K562 (cell line): ENCODE measurements at regions not wholly inside any gene's neighbourhood (a gene's known extent, or its start where the extent isn't known, plus 50 kb on each side); places are given as distances from the start of the nearest gene placed in this dataset.

Source experiments
- ATAC-seq: fragments of 200-7000 bp; cut with Tn5 transposase; 3 replicates; pipeline ENCODE4 v1.9.1; 2020; ENCODE audit warnings: moderate library complexity
- BruUV-seq: library from RNA; stranded (reverse); fragments of 400-500 nt; replicated peaks from 2 replicates; lab custom pipeline; 2021; lab: Mats Ljungman, UMichigan
- CTCF ChIA-PET: fragments of 300-600 bp; formaldehyde crosslinking; extraction: SDS; loops from one replicate; lab custom pipeline; 2021; ENCODE audit warnings: low intra/inter-chr PET ratio; lab: Yijun Ruan, JAX
- POLR2A ChIA-PET: fragments of 300-600, 350-650 bp; sonication (Branson Sonifier 250); formaldehyde crosslinking; extraction: SDS; loops from one replicate; lab custom pipeline; 2021; ENCODE audit warnings: antibody characterized with exemption, inconsistent platforms; lab: Yijun Ruan, JAX
- DNase-seq, 4 experiments: peaks; one replicate each; pipeline versions ENCODE4 v3.0.0 to v3.0.0-alpha.2; 2011 to 2018; ENCODE audit warnings: low spot score in 3 of 4, mixed read lengths in 3 of 4; ENCODE audit errors: extremely low read depth in 1 of 4
- FAIRE-seq: peaks from 2 replicates; lab custom pipeline; 2011; peaks lifted over from hg19 to GRCh38; lab: Jason Lieb, UNC
- H2AFZ ChIP-seq: 2 replicates; pipeline ENCODE4 v1.6.0; 2011; ENCODE audit warnings: low read depth, low read length, control low read depth, inconsistent platforms
- H3K27ac ChIP-seq: fragments of 200-600 bp; 3 replicates; pipeline ENCODE4 v1.8.0; 2011; ENCODE audit warnings: low read depth, mild to moderate bottlenecking, control low read depth, inconsistent platforms, low read length, moderate library complexity, mixed read lengths; ENCODE audit errors: extremely low read depth
- H3K27me3 ChIP-seq, 2 experiments: fragments of 300-600 bp in 1 of 2; 2 replicates in 1 of 2; 3 replicates in 1 of 2; pipeline versions ENCODE4 v1.6.0 to v1.8.0; 2011; ENCODE audit warnings: inconsistent platforms in 2 of 2, low read length in 2 of 2, mild to moderate bottlenecking in 1 of 2, mixed read lengths in 1 of 2, moderate library complexity in 1 of 2; ENCODE audit not compliant: control insufficient read depth in 2 of 2, insufficient read depth in 2 of 2
- H3K36me3 ChIP-seq: fragments of 300-600 bp; 3 replicates; pipeline ENCODE4 v1.8.0; 2011; ENCODE audit warnings: mild to moderate bottlenecking, low read length, inconsistent platforms; ENCODE audit not compliant: control insufficient read depth, insufficient read depth
- H3K4me1 ChIP-seq, 2 experiments: fragments of 200-600 bp in 1 of 2; replicated peaks in 1 of 2; 2 replicates in 1 of 2; 3 replicates in 1 of 2; pipeline versions ENCODE4 v1.5.1 to v1.8.0; 2011; ENCODE audit warnings: inconsistent platforms in 2 of 2, low read length in 2 of 2, mild to moderate bottlenecking in 1 of 2, mixed read lengths in 1 of 2, moderate library complexity in 1 of 2; ENCODE audit not compliant: control insufficient read depth in 2 of 2, insufficient read depth in 2 of 2
- H3K4me2 ChIP-seq: 2 replicates; pipeline ENCODE4 v1.6.1; 2011; ENCODE audit warnings: low read length, control low read depth, inconsistent platforms, mixed read lengths; ENCODE audit not compliant: insufficient read depth
- H3K4me3 ChIP-seq: fragments of 200-600 bp; sonication (generic), shearing (Covaris generic); 2 replicates; pipeline ENCODE4 v1.5.1; 2016; ENCODE audit warnings: control low read depth, inconsistent platforms
- H3K79me2 ChIP-seq: fragments of 200-600 bp; 3 replicates; pipeline ENCODE4 v1.8.0; 2011; ENCODE audit warnings: low read length, inconsistent platforms; ENCODE audit not compliant: control insufficient read depth, insufficient read depth
- H3K9ac ChIP-seq, 2 experiments: 2 replicates each; pipeline versions ENCODE4 v1.6.0 to v1.6.1; 2011; ENCODE audit warnings: low read depth in 2 of 2, low read length in 2 of 2, control low read depth in 1 of 2, inconsistent platforms in 1 of 2, mild to moderate bottlenecking in 1 of 2, mixed read lengths in 1 of 2; ENCODE audit not compliant: insufficient read depth in 1 of 2
- H3K9me1 ChIP-seq: one replicate; pipeline ENCODE4 v1.6.0; 2011; ENCODE audit warnings: inconsistent platforms, mild to moderate bottlenecking, low read length, moderate library complexity; ENCODE audit not compliant: control insufficient read depth, insufficient read depth
- H3K9me3 ChIP-seq: replicated peaks from 2 replicates; pipeline ENCODE4 v1.5.1; 2011; ENCODE audit warnings: low read depth, low read length, inconsistent platforms; ENCODE audit not compliant: control insufficient read depth, insufficient read depth
- H4K20me1 ChIP-seq: replicated peaks from 2 replicates; pipeline ENCODE4 v1.6.1; 2011; ENCODE audit warnings: low read length, inconsistent platforms, mixed read lengths; ENCODE audit not compliant: control insufficient read depth, insufficient read depth
- GATAD2A ChIP-seq: fragments of 450-650 bp; IDR thresholded peaks from 2 replicates; pipeline ENCODE4 v1.6.1; 2017
- NELFE ChIP-seq: IDR thresholded peaks from 2 replicates; pipeline ENCODE4 v1.6.1; 2011; ENCODE audit warnings: mild to moderate bottlenecking; ENCODE audit not compliant: insufficient read depth, insufficient read length
- WGBS: fragments of 100-300 bp; shearing (Covaris generic); methylation state at CpG from one replicate; pipeline ENCODE4 v1.1.6; 2016; ENCODE audit warnings: low coverage, mixed read lengths; ENCODE audit not compliant: insufficient coverage; ENCODE audit errors: missing lambda C conversion rate; 5-methylcytosine and 5-hydroxymethylcytosine counted together
- in situ Hi-C: fragments of 300-500 bp; cut with MboI; formaldehyde crosslinking; loops from 4 replicates; pipeline ENCODE4 v1.15.0; 2018; ENCODE audit warnings: inconsistent platforms, mixed read lengths
- intact Hi-C: fragments of 100-400 bp; cut with micrococcal nuclease; formaldehyde crosslinking; loops from 2 replicates; pipeline ENCODE4 v1.14.2; 2022
- TF ChIP-seq, protein P1 (sequence below): sonication (generic); formaldehyde crosslinking; IDR thresholded peaks from 2 replicates; pipeline ENCODE4 v1.8.1; 2023; ENCODE audit warnings: mild to moderate bottlenecking, missing genetic modification reagents
- TF ChIP-seq, protein P2 (sequence below): fragments of 250-450 bp; sonication (Bioruptor Pico); IDR thresholded peaks from 2 replicates; pipeline ENCODE4 v1.5.0; 2021; ENCODE audit warnings: mild to moderate bottlenecking, moderate library complexity

- Histone ChIP-seq H3K27me3 (peaks cover 0 to 22% of the 10 kb centered on the region in 2 experiments; a peak in 2 of 5 replicates), H3K9me3 (no peaks in the 10 kb centered on the region), H3K4me3 (no peak overlapping the region), H3K9me1 (no peaks in the 10 kb centered on the region), H2AFZ (no peak overlapping the region), H3K4me1 (no peaks in the 10 kb centered on the region), H3K4me2 (no peak overlapping the region), H3K79me2 (no peaks in the 10 kb centered on the region), H3K9ac (no peak overlapping the region), H4K20me1 (no peaks in the 10 kb centered on the region), H3K36me3 (no peaks in the 10 kb centered on the region), H3K27ac (no peak overlapping the region)
- ATAC-seq (no peak), FAIRE-seq (no peak), DNase-seq (no peak)
- BruUV-seq, result no TSS peak
- intact Hi-C loops (no loop called here), in situ Hi-C loops (no loop called here)
- POLR2A ChIA-PET, result interaction anchor here (0.6 kb wide), 1 partner anchor 8 kb away, joined by 3 read pairs; no protein-coding TSS in a partner anchor
- 13% methylated on average over 6 of the region's 10 CpGs for WGBS
- CTCF ChIA-PET, result no interaction called here
- TF ChIP-seq GATAD2A (no peak), NELFE (no peak)
- TF ChIP-seq, protein P1, sequence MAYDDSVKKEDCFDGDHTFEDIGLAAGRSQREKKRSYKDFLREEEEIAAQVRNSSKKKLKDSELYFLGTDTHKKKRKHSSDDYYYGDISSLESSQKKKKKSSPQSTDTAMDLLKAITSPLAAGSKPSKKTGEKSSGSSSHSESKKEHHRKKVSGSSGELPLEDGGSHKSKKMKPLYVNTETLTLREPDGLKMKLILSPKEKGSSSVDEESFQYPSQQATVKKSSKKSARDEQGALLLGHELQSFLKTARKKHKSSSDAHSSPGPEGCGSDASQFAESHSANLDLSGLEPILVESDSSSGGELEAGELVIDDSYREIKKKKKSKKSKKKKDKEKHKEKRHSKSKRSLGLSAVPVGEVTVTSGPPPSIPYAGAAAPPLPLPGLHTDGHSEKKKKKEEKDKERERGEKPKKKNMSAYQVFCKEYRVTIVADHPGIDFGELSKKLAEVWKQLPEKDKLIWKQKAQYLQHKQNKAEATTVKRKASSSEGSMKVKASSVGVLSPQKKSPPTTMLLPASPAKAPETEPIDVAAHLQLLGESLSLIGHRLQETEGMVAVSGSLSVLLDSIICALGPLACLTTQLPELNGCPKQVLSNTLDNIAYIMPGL (CRISPR knock-in tag), result no peak
- TF ChIP-seq, protein P2, sequence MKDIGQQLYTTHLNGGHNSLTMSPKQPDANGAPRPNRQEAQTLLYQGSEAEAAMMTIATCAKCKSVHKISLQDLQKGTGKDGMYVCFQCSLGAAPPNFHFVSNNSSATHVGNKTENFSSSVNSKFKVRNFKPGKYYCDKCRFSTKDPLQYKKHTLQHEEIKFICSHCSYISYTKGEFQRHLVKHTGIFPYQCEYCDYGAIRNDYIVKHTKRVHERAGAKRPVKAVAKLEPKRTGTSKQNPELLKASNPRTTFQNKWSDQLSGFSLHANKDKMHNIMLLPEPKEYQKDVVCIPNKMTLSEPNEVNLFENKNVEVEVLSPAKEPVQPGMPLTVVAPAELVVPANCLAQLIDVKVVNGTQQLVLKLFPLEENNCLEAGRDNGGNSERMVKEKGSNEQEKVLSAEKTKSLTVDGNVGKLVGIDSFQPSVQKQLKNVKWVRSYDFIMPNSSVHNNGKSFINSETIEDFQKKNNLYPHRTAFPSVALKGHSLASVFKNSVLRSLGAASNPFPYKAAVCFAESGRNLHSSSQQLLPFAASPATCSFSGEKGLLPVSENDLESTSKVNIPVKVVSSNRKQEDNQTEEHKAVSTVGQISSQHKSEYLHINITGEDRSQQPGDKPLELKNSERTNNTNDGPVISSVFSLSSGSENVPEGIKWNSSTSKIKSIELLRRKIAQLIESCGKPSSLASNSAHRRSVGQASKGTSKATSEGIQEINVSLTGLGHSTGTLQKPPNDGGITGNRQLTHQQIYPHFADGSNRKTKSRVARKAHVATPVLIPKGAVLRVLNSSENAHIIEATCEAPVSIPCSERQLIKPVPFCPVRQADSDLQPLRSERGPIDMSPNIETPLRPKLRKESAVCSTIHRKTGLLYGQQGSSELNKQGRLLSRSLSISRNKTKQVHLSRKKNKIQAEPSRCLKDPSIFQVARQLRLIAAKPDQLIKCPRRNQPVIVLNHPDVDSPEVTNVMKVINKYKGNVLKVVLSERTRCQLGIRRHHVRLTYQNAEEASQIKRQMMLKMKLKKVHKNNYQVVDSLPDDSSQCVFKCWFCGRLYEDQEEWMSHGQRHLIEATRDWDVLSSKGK (CRISPR knock-in tag), result no peak
These were observed 98.2 kb downstream of the GLRX3 start for GRCh38 chr10:130234171-130234965.
